ENCODE measurements at regions not wholly inside any gene's neighbourhood (a gene's known extent, or its start where the extent isn't known, plus 50 kb on each side); places are given as distances from the start of the nearest gene placed in this dataset.
"Not testable (repeated sequence)": the region's sequence is repeated elsewhere in the genome, so short reads cannot be mapped to it uniquely, and the experiment has no call there.

GRCh38 chr18:14431031-14431521 lies 112.3 kb downstream of the POTEC start:
- not testable (repeated sequence) for TF ChIP-seq POLR2A (IDR thresholded peaks at IDR 0.05; ENCODE audit: low read length); GATA1 (IDR thresholded peaks at IDR 0.05; ENCODE audit: low read depth, low read length)

All from erythroblast (primary cell).